Stimulated activated CD8-positive, alpha-beta memory T cell treated with anti-CD3 and anti-CD28 coated beads, Interleukin-15, amount 100 ng/mL, for 48 hours (primary cell): ENCODE measurements at regions not wholly inside any gene's neighbourhood (a gene's known extent, or its start where the extent isn't known, plus 50 kb on each side); places are given as distances from the start of the nearest gene placed in this dataset.
A peak's percentile ranks its signal among the peaks of the same experiment; 100 is the strongest.
"Not testable (repeated sequence)": the region's sequence is repeated elsewhere in the genome, so short reads cannot be mapped to it uniquely, and the experiment has no call there.

Source experiments
- DNase-seq, 2 donors: peaks; one replicate each; pipeline ENCODE4 v3.0.0-alpha.2; 2020; ENCODE audit warnings: low read depth in 2 of 2

DNA sequence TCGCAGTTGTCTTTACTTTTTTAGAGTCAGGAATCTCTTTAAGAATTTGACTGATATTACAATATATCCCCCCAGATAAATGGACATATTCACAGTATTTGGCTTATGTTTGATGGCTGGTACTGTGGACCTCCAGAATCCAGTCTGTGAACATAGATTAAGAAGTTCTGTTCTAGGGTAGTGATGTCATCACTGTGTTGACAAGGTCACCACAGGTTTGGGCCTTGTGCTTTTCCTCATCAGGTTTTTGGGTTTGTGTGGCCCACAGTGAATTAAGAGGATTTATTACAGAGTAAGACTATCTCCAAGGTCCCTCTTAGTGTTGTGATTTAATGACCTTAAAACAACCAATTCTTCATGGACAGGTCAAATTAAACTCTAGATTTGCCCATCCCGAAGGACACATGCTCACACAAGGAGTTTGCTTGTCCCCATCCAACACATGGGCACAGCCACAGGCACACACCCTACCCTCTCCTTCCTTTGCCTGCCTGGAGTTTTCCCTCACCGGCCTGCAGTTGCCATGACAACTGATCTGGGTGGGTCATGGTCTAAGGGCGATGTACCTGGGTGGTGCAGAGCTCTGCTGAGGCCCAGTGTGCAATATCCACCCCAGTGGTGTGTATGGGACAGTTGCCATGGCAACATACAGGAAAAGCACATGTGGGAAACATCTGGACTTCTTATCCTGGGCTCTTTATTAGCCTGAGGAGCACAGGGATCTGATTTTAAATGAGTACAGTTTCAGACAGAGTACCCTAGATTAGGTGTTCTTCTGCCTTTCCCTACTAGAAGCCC, 98.6 kb downstream of the NAV1 start:
- DNase-seq, result no peak

DNA sequence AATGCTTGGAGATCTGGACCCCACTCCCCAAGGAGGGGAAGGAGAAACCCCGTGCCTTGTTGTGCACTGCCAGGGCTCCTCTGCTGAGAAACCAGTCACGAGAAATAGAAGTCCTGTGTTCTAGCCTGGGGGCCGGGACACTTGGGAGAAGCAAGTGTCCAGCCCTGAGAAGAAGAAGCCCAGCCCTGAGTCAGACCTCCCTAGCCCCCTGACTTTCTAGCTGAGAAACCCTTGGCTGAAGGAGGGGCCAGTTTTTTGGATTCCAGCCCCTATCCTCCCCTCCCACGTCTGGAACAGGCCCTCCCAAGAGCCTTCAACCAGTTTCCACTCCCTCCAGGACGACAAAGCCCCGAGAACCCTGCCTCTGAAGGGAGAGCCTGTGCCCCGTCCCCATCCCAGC, 100.5 kb downstream of the NAV1 start:
- DNase-seq, result no peak

DNA sequence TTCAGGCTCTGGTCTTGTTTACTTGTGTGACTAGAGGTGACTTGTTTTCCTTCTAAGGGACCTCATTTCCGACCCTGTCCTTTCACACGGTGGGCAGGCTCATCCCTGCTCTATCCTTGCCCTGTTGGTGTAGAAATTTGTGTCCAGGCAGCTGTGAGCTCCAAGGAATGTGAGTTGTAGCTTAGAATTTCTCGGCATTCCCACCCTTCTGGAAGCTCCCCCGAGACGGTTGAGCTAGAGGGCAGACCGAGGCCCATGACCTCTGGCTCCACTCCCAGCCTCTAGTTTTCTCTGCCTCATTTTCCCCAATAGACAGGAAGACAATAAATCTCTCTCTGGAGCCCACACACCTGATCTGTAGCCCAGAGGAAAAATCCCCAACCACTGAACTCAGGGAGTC, 100.9 kb downstream of the NAV1 start:
- no peak for DNase-seq

DNA sequence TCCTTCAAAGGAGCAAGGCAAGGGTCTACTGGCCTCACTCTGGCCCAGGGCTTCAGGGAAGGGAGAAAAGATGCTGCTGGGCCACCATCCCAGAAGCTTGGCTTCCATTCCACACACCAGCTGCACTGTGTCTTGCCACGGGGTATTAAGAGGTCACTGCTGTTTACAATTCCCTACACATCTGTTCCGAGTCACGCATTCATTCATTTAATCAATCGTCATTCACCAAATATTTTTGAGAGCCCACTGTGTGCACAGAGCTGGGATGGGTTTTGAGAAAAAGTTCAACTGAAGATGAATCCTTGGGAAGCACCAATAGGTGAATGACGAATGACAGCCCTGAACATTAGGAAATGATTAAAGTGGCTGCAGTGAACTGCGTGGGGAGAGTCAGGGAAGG, 101.7 kb downstream of the NAV1 start:
- no peak for DNase-seq

DNA sequence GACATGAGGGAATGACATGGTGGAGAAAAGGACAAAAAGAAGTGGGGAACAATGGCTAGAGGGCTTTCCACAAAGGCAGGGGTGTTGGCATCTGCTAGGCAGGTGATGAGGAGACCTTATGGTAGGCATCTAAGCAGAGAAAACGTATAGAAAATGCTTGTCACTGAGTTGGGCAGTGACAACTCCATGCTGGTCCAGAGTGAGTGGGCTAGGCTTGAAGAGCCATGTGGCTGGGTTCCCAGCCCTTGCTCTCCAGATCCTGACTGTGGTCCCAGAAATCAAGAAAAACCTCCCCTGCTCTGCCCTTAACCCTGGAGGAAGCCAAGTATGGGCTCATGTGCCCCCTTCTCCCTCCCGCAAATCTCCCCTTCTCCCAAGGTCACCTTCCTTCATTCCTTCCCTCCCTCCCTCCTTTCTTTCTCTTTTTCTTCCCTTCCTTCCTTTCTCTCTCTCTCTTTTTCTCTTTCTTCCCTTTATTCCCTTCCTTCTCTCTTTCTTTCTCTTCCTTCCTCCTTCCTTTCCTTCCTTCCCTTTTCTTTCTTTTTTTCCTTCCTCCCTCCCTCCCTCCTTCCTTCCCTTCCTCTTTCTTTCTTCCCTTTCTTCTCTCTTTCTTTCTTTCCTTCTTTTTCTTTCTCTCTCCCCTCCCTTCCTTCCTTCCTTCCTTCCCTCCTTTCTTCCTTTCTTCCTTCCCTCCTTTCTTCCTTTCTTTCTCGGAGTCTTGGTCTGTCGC, 102.8 kb downstream of the NAV1 start:
- DNase-seq, result no peak

DNA sequence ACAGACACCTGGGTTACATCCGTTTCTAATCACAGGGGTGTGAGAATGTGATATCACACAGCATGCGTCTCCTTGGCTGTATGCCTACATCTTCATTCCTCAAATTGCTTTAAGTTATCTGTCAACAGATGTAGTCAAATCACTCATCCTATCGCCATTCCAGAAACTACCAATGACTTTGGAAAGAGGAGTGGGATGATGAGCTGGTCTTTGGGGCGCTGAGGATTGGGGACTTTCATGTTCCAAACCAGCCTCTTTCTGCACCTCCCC, 104.8 kb downstream of the NAV1 start:
- DNase-seq, result no peak

DNA sequence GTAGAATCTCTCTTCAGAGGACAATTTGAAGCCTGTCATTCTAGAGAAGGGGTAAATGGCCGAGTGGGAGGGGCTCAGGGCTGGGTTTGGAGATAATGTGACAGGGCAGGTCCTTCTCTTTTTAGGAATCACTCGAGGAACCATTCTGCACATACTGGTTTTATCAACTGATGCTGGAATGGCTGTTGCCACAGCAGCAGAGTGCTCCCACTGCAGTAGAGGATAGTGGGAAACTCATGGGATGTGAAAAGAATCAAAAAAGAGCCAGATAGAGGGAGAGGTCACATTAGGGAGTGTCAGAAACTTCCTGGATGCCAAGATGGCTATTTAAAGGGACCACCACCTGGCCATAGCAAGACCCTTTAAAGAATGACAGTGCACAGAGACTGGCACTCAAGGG, 105.3 kb downstream of the NAV1 start:
- DNase-seq, result no peak

DNA sequence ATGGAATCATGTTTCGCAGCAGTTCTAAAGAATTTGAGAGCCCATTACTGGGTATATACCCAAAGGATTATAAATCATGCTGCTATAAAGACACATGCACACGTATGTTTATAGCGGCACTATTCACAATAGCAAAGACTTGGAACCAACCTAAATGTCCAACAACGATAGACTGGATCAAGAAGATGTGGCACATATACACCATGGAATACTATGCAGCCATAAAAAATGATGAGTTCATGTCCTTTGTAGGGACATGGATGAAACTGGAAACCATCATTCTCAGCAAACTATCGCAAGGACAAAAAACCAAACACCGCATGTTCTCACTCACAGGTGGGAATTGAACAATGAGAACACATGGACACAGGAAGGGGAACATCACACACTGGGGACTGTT, 106.1 kb downstream of the NAV1 start:
- not testable (repeated sequence) for DNase-seq

DNA sequence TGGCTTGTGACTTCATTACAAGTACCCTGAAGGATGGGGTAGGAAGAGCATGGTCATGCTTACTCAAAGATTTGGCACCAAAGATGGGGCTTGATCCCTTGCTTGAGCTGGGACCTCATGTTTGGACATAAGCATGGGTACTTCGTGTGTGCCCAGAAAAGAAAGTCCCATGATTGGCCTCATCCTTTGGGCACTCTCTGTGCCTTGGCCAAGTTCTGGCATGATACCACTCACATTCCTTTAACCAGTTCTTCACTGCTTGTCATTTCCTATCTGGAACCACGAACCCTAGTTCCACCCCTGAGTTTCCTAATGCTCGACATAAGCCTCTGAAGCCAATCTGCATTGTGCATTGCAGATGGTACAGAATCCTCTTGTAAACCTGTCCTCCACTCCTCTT, 107.0 kb downstream of the NAV1 start:
- DNase-seq, result no peak

DNA sequence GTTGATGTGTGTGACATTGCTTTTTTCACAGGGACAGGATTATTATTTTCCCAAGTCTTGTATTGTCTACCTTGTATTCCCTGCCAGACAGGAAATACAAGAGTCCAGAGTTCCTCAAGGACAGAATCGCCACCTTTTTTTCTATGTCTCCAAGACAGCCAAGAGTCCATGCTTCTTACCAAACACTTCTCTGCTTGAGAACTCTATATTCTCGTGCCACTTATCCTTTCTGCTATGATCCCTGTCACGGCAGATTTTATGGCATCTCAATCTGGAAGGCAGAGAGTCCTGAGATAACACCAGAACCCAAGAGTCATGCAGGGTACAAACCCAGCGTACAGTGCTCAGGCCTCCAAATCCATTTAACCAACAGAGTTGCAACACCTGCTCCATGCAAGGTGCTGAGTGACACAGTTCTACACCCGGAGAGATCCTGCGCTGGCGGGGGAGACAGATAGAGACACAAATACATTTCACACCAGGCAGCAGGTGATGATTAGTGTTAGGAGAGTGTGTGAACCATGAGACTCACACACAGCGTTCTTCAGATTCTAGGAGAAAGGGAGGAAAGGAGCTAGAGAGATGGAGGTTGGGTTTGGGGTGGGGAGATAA, 107.6 kb downstream of the NAV1 start:
- DNase-seq, result no peak

DNA sequence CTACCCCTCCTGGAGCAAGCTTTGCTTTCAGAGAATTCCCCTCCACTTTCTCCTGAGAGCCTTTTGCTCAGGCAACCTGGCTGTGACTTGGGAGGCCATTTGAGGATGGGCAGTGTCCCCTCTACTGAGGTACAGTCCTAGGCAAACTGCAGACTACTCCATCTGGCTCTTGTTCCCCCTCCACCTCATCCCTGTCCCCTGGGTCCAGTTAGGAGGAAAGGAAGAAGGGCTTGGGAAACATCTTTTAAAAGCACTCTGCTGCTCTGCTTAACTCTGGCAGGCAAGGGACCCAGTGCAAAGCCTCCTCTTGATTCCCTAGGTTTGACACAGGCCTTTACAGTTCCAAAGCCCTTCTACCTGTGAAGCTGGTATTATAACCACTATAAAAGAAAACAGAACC, 108.2 kb downstream of the NAV1 start:
- DNase-seq, result no peak

DNA sequence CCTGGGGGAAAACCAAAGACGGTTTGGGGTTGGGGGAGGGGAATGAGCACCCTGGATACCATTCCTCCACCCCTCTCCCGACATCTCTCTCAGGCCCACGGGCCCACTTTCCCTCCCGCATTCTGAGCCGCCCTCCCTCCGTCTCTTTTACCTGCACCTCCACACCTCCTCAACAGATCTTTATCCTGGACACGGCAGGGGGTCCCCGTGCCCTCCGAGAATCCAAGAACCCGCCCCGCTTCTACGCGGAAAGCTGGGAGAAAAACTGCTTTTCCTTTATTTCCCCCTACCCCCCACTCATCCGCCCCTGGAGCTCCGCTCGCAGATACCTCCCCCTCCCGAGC, 108.8 kb downstream of the NAV1 start:
- DNase-seq, result no peak

DNA sequence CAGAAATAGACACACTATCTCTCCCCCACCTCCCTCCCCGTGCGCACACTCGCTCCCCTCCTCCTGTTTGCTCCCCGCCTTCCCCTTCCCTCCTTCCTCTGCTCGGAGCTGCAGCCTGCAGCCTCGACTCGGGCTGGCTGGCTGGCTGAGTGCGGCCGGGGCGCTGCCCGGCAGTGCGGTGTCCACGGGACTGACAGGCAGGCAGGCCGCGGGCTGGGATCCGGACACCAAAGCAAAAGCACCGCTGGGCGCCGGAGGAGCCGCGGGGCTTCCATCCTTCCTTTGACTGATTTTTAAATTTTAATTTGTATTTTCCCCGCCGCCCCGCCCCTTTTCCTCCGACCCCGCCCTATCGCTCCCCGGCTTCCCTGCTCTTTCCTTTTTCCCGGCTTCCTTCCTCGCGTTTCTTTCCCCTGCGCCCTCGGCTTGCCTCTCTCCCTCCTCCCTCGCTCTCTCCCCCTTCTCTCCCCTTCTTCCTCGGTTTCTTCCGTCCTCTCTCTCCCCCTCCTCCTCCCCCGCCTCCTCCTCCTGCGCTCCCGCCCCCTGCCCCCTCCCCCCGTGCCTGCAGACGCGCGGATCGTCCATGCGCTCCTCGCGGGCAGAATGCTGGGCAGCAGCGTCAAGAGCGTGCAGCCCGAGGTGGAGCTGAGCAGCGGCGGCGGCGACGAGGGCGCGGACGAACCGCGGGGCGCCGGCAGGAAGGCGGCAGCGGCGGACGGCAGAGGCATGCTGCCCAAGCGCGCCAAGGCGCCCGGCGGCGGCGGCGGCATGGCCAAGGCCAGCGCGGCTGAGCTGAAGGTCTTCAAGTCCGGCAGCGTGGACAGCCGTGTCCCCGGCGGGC, 109.4 kb downstream of the NAV1 start:
- DNase-seq, result peak in 1 of 2 donors; percentile 2

DNA sequence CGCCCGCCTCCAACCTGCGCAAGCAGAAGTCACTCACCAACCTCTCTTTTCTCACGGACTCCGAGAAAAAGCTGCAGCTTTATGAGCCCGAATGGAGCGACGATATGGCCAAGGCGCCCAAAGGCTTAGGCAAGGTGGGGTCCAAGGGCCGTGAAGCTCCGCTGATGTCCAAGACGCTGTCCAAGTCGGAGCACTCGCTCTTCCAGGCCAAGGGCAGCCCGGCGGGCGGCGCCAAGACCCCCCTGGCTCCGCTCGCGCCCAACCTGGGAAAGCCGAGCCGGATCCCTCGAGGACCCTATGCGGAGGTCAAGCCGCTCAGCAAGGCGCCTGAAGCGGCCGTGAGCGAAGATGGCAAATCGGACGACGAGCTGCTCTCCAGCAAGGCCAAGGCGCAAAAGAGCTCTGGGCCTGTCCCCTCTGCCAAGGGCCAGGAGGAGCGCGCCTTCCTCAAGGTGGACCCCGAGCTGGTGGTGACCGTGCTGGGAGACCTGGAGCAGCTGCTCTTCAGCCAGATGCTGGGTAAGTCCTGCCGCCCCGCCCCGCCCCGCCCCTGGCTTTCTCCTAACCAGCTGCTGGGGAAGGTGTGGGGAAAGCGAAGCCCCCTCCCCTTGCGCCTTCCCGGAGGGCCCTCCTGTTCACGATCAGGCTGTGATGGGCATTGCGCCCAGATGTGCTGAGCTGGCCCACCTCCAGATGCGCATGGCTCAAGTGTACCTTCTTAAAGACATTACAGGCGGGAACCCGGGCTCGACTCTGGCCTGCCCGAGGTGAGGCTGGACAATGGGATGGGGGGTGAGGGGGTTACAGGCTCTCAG, 110.2 kb downstream of the NAV1 start:
- no peak for DNase-seq

DNA sequence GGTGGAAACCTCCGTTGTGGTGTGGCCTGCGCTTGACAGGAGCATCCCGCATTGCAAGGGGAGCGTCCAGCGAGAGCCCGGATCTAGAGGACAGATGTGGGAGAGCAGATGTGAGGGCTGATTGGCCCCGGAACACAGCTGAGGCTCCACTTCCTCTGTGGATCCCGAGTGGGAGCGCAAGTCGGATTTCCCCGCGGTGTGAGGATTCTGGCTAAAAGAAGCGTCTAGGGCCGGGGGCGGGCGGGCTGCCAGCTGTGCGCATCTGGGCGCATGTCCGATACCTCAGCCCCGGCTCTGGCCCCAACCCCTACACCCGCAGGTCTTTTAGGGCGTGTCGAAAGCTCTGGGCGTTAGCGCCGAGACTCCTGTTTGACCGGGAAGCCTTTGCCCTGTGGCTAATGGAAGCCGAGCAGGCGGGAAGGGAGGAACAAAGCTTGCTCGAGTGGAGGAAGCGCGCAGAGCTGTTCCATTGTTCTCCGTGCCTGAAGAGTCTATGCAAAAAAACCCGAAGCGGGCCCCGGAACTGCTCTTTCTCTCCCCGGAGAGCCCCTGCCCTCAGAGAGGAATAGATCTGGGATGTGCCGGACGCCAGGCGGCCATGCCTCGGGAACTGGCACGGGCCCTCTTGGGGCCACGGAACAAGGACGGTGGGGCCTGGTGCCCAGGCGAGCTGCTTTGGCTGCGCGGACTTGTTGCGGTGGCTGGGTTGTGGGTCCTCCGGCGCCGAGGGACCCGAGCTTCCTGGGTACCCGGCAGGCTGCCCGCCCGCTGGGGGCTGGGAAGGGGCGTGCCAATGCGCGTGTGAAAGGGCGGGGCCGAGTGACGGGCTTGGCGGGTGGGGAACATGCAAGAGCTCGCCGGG, 111.1 kb downstream of the NAV1 start:
- no peak for DNase-seq

DNA sequence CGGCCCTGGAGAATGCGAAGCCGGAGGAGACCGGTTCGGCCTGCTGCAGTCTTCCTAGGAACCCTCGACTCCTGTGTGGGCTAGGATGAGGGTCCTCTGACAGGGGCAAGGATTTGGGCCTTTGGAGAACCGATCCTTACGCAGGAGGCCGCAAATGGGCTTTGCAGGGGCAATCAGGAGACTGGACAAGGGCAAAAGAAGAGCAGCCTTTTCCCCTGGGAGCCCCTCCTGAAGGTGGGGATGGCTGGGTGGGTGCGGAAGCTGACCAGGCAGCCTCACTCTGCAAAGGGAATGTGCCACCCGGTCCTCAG, 111.7 kb downstream of the NAV1 start:
- DNase-seq, result no peak

DNA sequence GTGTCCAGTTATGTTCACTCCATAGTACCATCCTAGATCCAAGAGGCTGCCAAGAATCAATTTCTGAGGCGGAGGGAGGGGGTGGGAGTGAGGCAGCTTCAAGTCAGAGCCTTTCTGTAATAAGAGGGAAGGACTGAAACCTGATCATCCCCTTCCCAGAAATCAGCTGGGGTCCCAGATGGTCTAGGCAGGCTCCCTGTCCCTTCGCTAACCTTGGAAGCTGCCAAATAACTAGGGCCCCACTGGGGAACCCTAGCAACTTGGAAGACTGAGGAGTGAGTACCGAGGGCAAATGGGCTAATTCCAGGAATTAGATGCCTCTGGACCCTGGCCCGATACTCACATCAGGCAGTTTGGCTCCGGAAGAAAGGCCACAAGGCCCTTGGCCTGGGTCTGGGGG, 113.3 kb downstream of the NAV1 start:
- no peak for DNase-seq

DNA sequence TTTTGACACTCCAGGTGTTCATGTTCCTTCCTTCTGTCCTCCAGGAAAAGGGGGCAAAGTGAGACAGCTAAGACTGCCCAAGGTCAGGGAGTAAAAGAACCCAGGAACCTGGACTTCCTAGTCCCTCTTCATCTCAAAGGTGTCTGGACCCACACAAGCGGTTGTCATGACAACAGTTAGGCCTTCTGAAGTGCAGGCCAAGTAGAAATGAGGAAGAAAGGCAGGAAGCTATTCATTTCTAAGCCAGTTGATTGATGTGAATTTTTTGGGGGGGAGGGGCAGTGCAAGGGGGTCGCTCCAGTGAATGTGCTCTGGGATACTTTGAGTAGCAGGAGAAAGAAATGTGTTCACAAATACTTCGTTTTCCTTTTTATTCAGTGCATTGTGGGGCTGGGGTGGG, 114.3 kb downstream of the NAV1 start:
- DNase-seq, result no peak

DNA sequence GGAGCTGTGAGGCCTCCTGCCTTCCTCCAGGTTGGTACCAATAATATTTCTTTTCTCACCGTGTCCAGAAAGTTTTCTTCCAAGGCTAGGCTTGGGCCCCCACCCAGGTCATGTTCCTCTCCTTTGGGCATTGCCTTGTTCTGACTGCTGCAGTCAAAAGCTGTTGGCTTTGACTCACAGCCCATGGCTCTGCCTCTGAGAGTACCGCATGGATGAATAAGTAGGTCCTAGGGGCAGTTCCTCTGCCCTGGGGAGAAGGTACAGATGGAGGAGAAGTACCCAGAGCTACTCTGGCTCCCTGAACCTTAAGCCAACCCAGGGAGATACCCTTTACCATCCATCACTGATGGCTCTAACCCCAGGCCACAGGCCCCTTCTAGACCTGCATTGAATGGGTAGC, 115.0 kb downstream of the NAV1 start:
- no peak for DNase-seq

DNA sequence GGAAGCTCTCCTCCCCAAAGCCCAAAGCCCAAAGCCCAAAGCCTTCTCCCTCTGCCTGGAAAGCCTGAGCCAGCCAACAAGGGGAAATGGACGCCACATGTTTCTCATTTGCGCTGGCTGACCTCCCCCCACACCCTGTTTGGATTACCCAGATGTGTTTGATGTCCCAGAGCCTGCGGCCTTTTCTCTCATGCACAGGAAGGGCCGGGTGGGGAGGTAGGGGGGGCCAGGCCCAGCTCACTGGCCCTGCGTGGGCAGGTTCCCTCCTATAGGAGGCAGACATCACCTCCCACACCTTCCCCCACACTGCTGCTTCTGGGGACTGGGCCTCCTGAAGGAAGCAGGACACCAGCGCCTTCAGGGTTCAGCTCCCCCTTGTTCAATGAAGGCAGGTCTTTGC, 116.3 kb downstream of the NAV1 start:
- DNase-seq, result no peak

DNA sequence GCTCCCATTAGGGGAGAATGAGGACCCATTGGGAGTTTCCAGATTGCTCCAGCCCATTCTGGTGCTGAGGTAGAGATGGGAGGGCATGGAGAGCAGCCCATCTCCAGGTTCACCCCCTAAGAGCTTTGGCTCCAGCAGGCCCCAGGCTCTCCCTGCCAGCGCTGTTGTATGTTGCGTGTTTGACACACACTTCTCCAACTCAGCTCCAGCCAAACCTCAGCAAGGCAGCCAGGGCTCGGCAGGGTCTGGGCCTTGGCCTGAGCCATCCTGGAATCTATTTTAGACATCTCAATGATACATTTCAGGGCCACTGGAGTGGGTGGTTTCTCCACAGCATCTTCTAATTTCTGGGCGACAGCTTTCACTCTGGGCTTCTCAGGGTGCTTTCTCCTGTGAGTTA, 117.0 kb downstream of the NAV1 start:
- DNase-seq, result no peak
